CD14-positive monocyte (primary cell): ENCODE measurements at regions not wholly inside any gene's neighbourhood (a gene's known extent, or its start where the extent isn't known, plus 50 kb on each side); places are given as distances from the start of the nearest gene placed in this dataset.
"Not testable (repeated sequence)": the region's sequence is repeated elsewhere in the genome, so short reads cannot be mapped to it uniquely, and the experiment has no call there.

ENCODE experiments used
- DNase-seq, 3 donors: peaks; one replicate each; pipeline ENCODE4 v3.0.0-alpha.2; 2011 to 2022
- H2AFZ ChIP-seq: 2 replicates; pipeline ENCODE4 v1.6.0; 2012; ENCODE audit warnings: mild to moderate bottlenecking, low read depth, low read length, inconsistent platforms; ENCODE audit not compliant: insufficient read depth, poor library complexity, severe bottlenecking
- H3K27ac ChIP-seq, 2 donors: 1 replicate in 1 of 2; 2 replicates in 1 of 2; pipeline ENCODE4 v1.5.1; 2012 to 2013; ENCODE audit warnings: low read length in 2 of 2, control low read depth in 1 of 2, inconsistent platforms in 1 of 2, low read depth in 1 of 2, mild to moderate bottlenecking in 1 of 2
- H3K27me3 ChIP-seq, 2 donors: one replicate each; pipeline versions ENCODE4 v1.6.0 to v1.6.1; 2011 to 2013; ENCODE audit warnings: low read length in 2 of 2; ENCODE audit not compliant: control insufficient read depth in 2 of 2, insufficient read depth in 2 of 2
- H3K36me3 ChIP-seq, 2 donors: replicated peaks in 1 of 2; 1 replicate in 1 of 2; 2 replicates in 1 of 2; pipeline versions ENCODE4 v1.5.1 to v1.6.1; 2012 to 2013; ENCODE audit warnings: low read length in 2 of 2, control low read depth in 1 of 2, inconsistent platforms in 1 of 2, mild to moderate bottlenecking in 1 of 2; ENCODE audit not compliant: insufficient read depth in 2 of 2, control insufficient read depth in 1 of 2
- H3K4me1 ChIP-seq, 2 donors: 1 replicate in 1 of 2; 2 replicates in 1 of 2; pipeline versions ENCODE4 v1.5.1 to v1.6.1; 2012 to 2013; ENCODE audit warnings: low read length in 2 of 2, control low read depth in 1 of 2, inconsistent platforms in 1 of 2, mild to moderate bottlenecking in 1 of 2, moderate library complexity in 1 of 2; ENCODE audit not compliant: insufficient read depth in 2 of 2, control insufficient read depth in 1 of 2
- H3K4me2 ChIP-seq: replicated peaks from 2 replicates; pipeline ENCODE3; 2012; ENCODE audit warnings: low read length, moderate library complexity, mild to moderate bottlenecking; ENCODE audit not compliant: poor library complexity, severe bottlenecking; ENCODE audit errors: extremely low read depth
- H3K4me3 ChIP-seq, 3 experiments: fragments of 200-600 bp in 1 of 3; sonication (generic) in 1 of 3; replicated peaks in 1 of 3; 1 replicate in 2 of 3; 2 replicates in 1 of 3; pipeline ENCODE4 v1.5.1; 2011 to 2013; ENCODE audit warnings: low read length in 3 of 3, mild to moderate bottlenecking in 3 of 3, control low read depth in 2 of 3, low read depth in 2 of 3, inconsistent platforms in 1 of 3, moderate library complexity in 1 of 3
- H3K79me2 ChIP-seq: 2 replicates; pipeline ENCODE4 v1.6.0; 2012; ENCODE audit warnings: mild to moderate bottlenecking, control low read depth, inconsistent platforms, low read length, moderate library complexity; ENCODE audit not compliant: insufficient read depth
- H3K9ac ChIP-seq: 2 replicates; pipeline ENCODE4 v1.6.0; 2017; ENCODE audit warnings: low read length, mild to moderate bottlenecking; ENCODE audit not compliant: insufficient read depth, poor library complexity, severe bottlenecking
- H3K9me3 ChIP-seq, 2 donors: replicated peaks in 1 of 2; 1 replicate in 1 of 2; 2 replicates in 1 of 2; pipeline versions ENCODE4 v1.5.1 to v1.6.1; 2012 to 2013; ENCODE audit warnings: low read length in 2 of 2, control low read depth in 1 of 2; ENCODE audit not compliant: control insufficient read depth in 1 of 2, insufficient read depth in 1 of 2
- H4K20me1 ChIP-seq: 2 replicates; pipeline ENCODE4 v1.6.0; 2012; ENCODE audit warnings: mild to moderate bottlenecking, low read length, control low read depth, moderate library complexity; ENCODE audit not compliant: insufficient read depth
- H3K27ac Mint-ChIP-seq, 7 donors: one replicate each; pipeline ENCODE4 v1.8.0; 2020; ENCODE audit warnings: mild to moderate bottlenecking in 7 of 7, mixed read lengths in 7 of 7, moderate library complexity in 6 of 7, inconsistent platforms in 2 of 7
- H3K27me3 Mint-ChIP-seq, 3 donors: one replicate each; pipeline ENCODE4 v1.8.0; 2021 to 2022; ENCODE audit warnings: low read depth in 3 of 3, mild to moderate bottlenecking in 3 of 3, mixed read lengths in 3 of 3, moderate library complexity in 3 of 3, inconsistent platforms in 1 of 3
- H3K36me3 Mint-ChIP-seq, 2 donors: one replicate each; pipeline ENCODE4 v1.8.0; 2020; ENCODE audit warnings: mixed read lengths in 2 of 2, inconsistent platforms in 1 of 2, mild to moderate bottlenecking in 1 of 2
- H3K4me1 Mint-ChIP-seq: one replicate; pipeline ENCODE4 v1.8.0; 2020; ENCODE audit warnings: mild to moderate bottlenecking, mixed read lengths
- H3K4me3 Mint-ChIP-seq, 2 donors: one replicate each; pipeline ENCODE4 v1.8.0; 2020; ENCODE audit warnings: mild to moderate bottlenecking in 2 of 2, mixed read lengths in 2 of 2, moderate library complexity in 1 of 2
- H3K9me3 Mint-ChIP-seq, 7 donors: one replicate each; pipeline ENCODE4 v1.8.0; 2020 to 2022; ENCODE audit warnings: mixed read lengths in 7 of 7, mild to moderate bottlenecking in 6 of 7, moderate library complexity in 6 of 7, inconsistent platforms in 2 of 7
- CTCF ChIP-seq: fragments of 200-600 bp; IDR thresholded peaks from one replicate; pipeline ENCODE4 v1.8.0; 2022; ENCODE audit warnings: antibody characterized with exemption, mild to moderate bottlenecking
- WGBS: methylation state at CpG from one replicate; pipeline ENCODE4 v1.1.5; 2013; ENCODE audit warnings: missing lambda C conversion rate; ENCODE audit not compliant: insufficient coverage; 5-methylcytosine and 5-hydroxymethylcytosine counted together
- intact Hi-C, 2 donors: fragments of 100-400 bp; cut with micrococcal nuclease; formaldehyde crosslinking; loops; one replicate each; pipeline versions ENCODE4 v1.15.0 to v1.15.1; 2023

- H3K4me1 Mint-ChIP-seq = no peaks in the 10 kb centered on the region
- intact Hi-C loops = no loop called here
These were observed 98.9 kb upstream of the NDUFV2 start for GRCh38 chr18:9003406-9004100.

GRCh38 chr18:9004308-9004707 lies 98.2 kb upstream of the NDUFV2 start:
- H3K4me2 ChIP-seq, H3K9ac ChIP-seq, H3K27ac Mint-ChIP-seq, H3K4me1 Mint-ChIP-seq, H3K4me3 ChIP-seq, H3K27ac ChIP-seq, H3K4me1 ChIP-seq, H3K4me3 Mint-ChIP-seq, DNase-seq, H3K9me3 ChIP-seq, H4K20me1 ChIP-seq, intact Hi-C loops, H2AFZ ChIP-seq, H3K36me3 ChIP-seq, H3K79me2 ChIP-seq, H3K27me3 Mint-ChIP-seq, H3K36me3 Mint-ChIP-seq, H3K27me3 ChIP-seq: not testable (repeated sequence)
- H3K9me3 Mint-ChIP-seq = peaks cover 0 to 15% (median 4%) of the 10 kb centered on the region in 7 donors
- WGBS = no CpG with 5 or more reads among the region's 2 CpGs

More at GRCh38 chr18:9003406-9004100, 98.9 kb upstream of the NDUFV2 start:
- no peaks in the 10 kb centered on the region for H3K36me3 Mint-ChIP-seq
- Histone ChIP-seq H3K4me2 (no peak overlapping the region), H3K9ac (no peak overlapping the region), H3K4me1 (no peaks in the 10 kb centered on the region), H3K9me3 (no peaks in the 10 kb centered on the region), H3K27me3 (peaks cover 0 to 2% of the 10 kb centered on the region in 2 donors), H3K4me3 (no peak overlapping the region), H3K36me3 (no peaks in the 10 kb centered on the region), H3K27ac (no peak overlapping the region), H3K79me2 (no peaks in the 10 kb centered on the region), H4K20me1 (no peaks in the 10 kb centered on the region), H2AFZ (no peak overlapping the region)
- peaks cover 0 to 15% (median 4%) of the 10 kb centered on the region in 7 donors for H3K9me3 Mint-ChIP-seq
- peaks cover 1 to 7% (median 3%) of the 10 kb centered on the region in 3 donors for H3K27me3 Mint-ChIP-seq
- 100% methylated on average over 2 of the region's 5 CpGs for WGBS
- no peak for DNase-seq
- no peak overlapping the region for H3K27ac Mint-ChIP-seq
- no peak for TF ChIP-seq CTCF
- H3K4me3 Mint-ChIP-seq = no peak overlapping the region

GRCh38 chr18:9007700-9008099 lies 94.8 kb upstream of the NDUFV2 start:
- H3K4me2 ChIP-seq, H3K9ac ChIP-seq, H4K20me1 ChIP-seq, H3K4me3 Mint-ChIP-seq, H3K27ac Mint-ChIP-seq, H3K9me3 ChIP-seq, H3K4me1 ChIP-seq, DNase-seq, H3K4me1 Mint-ChIP-seq, H3K27ac ChIP-seq, H3K4me3 ChIP-seq, H3K27me3 ChIP-seq, H3K79me2 ChIP-seq, H3K36me3 Mint-ChIP-seq, H3K36me3 ChIP-seq, intact Hi-C loops, H2AFZ ChIP-seq: not testable (repeated sequence)
- H3K9me3 Mint-ChIP-seq = peaks cover 0 to 10% (median 4%) of the 10 kb centered on the region in 7 donors
- H3K27me3 Mint-ChIP-seq = peaks cover 1 to 11% (median 2%) of the 10 kb centered on the region in 3 donors
- WGBS = no CpG with 5 or more reads among the region's 3 CpGs
